Chondrocyte (in vitro differentiated cells): ENCODE measurements at regions not wholly inside any gene's neighbourhood (a gene's known extent, or its start where the extent isn't known, plus 50 kb on each side); places are given as distances from the start of the nearest gene placed in this dataset.

ENCODE experiments used
- DNase-seq: peaks from one replicate; pipeline ENCODE4 v3.0.0; 2021; ENCODE audit warnings: mixed read lengths, low spot score
- H3K27ac Mint-ChIP-seq: one replicate; pipeline ENCODE4 v1.8.0; 2021; ENCODE audit warnings: mild to moderate bottlenecking, moderate library complexity, mixed read lengths; ENCODE audit not compliant: unreplicated experiment
- H3K27me3 Mint-ChIP-seq: 2 replicates; pipeline ENCODE4 v1.8.0; 2021; ENCODE audit warnings: low read depth, mixed read lengths
- H3K36me3 Mint-ChIP-seq: 2 replicates; pipeline ENCODE4 v1.8.0; 2021; ENCODE audit warnings: low read depth, mixed read lengths
- H3K4me1 Mint-ChIP-seq: 2 replicates; pipeline ENCODE4 v1.8.0; 2021; ENCODE audit warnings: low read depth, mild to moderate bottlenecking, mixed read lengths
- H3K4me3 Mint-ChIP-seq: one replicate; pipeline ENCODE4 v1.8.0; 2021; ENCODE audit warnings: mild to moderate bottlenecking, moderate library complexity, mixed read lengths; ENCODE audit not compliant: unreplicated experiment
- H3K9me3 Mint-ChIP-seq: 2 replicates; pipeline ENCODE4 v1.8.0; 2021; ENCODE audit warnings: low read depth, mixed read lengths
- TF ChIP-seq, protein P1 (sequence below): fragments of 200-600 bp; sonication (generic); IDR thresholded peaks from 2 replicates; pipeline ENCODE4 v1.5.0; 2021; ENCODE audit warnings: antibody characterized with exemption, mild to moderate bottlenecking, moderate library complexity

DNA sequence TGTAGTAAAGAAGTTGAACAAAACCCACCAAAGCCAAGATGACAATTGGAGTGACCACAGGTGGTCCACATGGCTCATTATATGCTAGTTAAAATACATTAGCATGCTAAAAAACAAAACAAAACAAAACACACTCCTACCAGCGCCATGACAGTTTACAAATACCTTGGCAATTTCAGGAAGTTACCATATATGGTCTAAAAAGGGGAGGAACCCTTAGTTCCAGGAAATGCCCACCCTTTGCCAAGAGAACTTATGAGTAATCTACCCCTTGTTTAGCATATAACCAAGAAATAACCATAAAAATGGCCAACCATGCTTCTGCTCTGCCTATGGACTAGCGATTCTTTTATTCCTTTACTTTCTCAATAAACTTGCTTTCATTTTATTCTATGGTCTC, 979.1 kb upstream of the POT1 start:
- Mint-ChIP-seq H3K4me1 (no peaks in the 10 kb centered on the region), H3K27ac (no peak overlapping the region), H3K9me3 (peaks cover 11% of the 10 kb centered on the region), H3K27me3 (no peaks in the 10 kb centered on the region), H3K4me3 (no peak overlapping the region), H3K36me3 (no peaks in the 10 kb centered on the region)
- TF ChIP-seq, protein P1, sequence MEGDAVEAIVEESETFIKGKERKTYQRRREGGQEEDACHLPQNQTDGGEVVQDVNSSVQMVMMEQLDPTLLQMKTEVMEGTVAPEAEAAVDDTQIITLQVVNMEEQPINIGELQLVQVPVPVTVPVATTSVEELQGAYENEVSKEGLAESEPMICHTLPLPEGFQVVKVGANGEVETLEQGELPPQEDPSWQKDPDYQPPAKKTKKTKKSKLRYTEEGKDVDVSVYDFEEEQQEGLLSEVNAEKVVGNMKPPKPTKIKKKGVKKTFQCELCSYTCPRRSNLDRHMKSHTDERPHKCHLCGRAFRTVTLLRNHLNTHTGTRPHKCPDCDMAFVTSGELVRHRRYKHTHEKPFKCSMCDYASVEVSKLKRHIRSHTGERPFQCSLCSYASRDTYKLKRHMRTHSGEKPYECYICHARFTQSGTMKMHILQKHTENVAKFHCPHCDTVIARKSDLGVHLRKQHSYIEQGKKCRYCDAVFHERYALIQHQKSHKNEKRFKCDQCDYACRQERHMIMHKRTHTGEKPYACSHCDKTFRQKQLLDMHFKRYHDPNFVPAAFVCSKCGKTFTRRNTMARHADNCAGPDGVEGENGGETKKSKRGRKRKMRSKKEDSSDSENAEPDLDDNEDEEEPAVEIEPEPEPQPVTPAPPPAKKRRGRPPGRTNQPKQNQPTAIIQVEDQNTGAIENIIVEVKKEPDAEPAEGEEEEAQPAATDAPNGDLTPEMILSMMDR = no peak
- DNase-seq = no peak

DNA sequence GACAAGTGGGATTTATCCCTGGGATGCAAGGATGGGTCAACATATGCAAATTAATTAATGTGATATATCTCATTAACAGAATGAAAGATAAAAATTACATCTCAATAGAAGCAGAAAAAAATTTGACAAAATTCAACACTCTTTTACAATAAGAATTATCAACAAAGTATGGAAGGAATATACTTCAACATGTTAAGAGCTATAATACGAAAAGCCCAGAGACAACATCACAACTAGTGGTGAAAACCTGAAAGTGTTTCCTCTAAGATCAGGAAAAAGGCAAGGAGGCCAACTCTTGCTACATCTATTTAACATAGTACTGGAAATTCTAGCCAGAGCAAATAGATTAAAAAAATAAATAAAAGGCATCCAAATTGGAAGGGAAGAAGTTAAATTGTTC, 970.0 kb upstream of the POT1 start:
- H3K27ac Mint-ChIP-seq = no peak overlapping the region
- H3K4me3 Mint-ChIP-seq = no peak overlapping the region
- H3K36me3 Mint-ChIP-seq = no peaks in the 10 kb centered on the region
- no peaks in the 10 kb centered on the region for H3K4me1 Mint-ChIP-seq
- peaks cover 2% of the 10 kb centered on the region for H3K27me3 Mint-ChIP-seq
- no peaks in the 10 kb centered on the region for H3K9me3 Mint-ChIP-seq
- TF ChIP-seq, protein P1 = no peak
- no peak for DNase-seq

DNA sequence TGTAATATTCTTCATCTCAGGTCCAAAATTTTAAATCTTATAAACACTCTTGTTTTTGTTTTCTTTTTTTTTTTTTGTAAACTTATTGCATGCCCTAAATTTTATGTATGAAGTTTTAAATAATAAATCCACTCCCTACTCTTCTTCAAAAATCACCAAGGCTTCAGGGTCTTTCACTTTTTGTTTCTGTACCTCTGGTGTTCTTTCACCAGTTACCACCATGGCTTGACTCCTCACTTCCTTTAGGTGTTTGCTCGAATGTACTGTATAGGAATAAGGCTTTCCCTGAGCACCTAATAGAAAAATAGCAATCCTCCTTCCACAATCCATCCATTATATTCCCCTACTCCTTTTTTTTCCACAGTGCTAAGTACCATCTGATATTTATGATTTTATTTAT, 962.8 kb upstream of the POT1 start:
- Mint-ChIP-seq H3K4me1 (no peaks in the 10 kb centered on the region), H3K27me3 (peaks cover 2% of the 10 kb centered on the region), H3K4me3 (no peak overlapping the region), H3K27ac (no peak overlapping the region), H3K9me3 (peaks cover 2% of the 10 kb centered on the region), H3K36me3 (no peaks in the 10 kb centered on the region)
- TF ChIP-seq, protein P1 = no peak
- DNase-seq = no peak

DNA sequence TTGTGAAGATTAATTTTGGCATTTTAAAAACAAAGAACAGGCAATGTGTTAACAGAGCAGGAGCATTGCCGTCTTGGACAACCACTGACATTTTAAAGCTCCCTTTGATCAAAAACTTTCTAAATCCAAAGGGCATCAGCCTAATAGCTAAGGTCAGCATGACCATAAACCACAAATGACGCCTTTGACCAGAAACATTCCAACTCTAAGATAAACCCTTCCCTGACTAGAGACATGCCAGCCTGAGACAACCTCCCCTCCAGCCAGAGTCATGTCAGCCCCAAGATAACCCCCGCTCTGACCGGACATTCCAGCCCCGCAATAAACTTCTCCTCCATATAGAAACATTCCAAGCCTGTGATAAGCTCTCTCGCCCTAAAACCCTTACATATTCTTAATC, 949.4 kb upstream of the POT1 start:
- Mint-ChIP-seq H3K27me3 (no peaks in the 10 kb centered on the region), H3K27ac (peak overlapping the region; percentile 8), H3K4me3 (no peak overlapping the region), H3K9me3 (peaks cover 6% of the 10 kb centered on the region), H3K4me1 (peaks cover 5% of the 10 kb centered on the region), H3K36me3 (no peaks in the 10 kb centered on the region)
- TF ChIP-seq, protein P1 = no peak
- DNase-seq = no peak

DNA sequence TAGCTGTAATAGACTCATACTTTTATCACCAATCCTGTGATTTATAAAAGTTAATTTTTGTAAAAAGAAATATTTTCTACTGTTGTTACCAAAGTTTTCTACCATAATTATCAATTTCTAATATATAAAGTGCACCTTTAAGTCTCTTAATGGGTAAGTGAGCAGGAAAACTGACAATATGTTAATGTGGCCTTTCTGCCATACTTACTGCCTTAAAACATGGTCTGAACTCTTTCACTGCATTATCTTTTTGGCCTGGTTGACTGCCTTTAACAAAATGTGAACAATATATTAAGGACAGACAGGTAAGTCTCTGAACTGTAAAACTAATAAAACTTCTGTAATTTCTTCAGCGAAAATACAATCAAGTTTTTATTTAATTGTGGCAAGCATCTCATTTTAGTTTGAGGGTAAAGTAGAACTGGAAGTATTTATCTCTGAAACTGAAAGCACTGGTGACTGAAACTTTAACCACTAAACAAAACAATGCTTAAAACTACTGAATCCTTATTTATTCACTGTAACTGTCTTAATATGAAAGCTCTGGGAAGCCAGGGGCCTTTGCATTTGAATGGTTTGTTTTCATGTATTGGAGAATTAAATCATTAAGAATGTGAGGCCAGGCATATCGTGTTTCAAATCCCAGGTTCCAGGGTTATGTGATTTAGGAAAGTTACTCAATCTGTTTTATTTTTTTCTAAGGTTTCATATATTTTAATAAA, 948.8 kb upstream of the POT1 start:
- no peak for DNase-seq
- Mint-ChIP-seq H3K4me1 (peaks cover 5% of the 10 kb centered on the region), H3K27ac (no peak overlapping the region), H3K9me3 (peaks cover 6% of the 10 kb centered on the region), H3K4me3 (no peak overlapping the region), H3K27me3 (no peaks in the 10 kb centered on the region), H3K36me3 (no peaks in the 10 kb centered on the region)
- TF ChIP-seq, protein P1 = no peak
